ENCODE measurements at regions not wholly inside any gene's neighbourhood (a gene's known extent, or its start where the extent isn't known, plus 50 kb on each side); places are given as distances from the start of the nearest gene placed in this dataset.

DNA sequence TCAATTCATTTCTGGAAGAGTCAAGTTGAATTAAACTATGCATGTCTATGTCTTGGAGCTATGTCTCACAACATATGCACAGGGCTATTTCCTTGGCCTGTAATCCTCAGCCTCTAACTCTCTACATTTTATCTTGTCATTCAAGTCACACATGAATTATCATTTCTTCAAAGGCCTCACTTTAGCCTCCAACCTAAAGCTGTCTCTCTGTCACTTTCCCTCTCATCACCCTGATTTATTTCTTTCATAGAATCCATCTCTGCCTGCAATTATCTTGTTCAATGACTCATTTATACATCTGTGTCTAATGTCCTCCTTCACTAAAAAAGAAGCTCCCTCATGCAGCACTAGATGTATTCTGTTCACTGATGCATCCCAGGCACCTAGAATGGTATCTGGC lies 614.2 kb upstream of the REG3G start:
- Histone ChIP-seq H3K4me3 (ENCODE audit: low read length, poor library complexity, severe bottlenecking) (no peak overlapping the region), H3K9me3 (ENCODE audit: insufficient read depth, low read depth, low read length) (no peaks in the 10 kb centered on the region), H3K4me1 (ENCODE audit: insufficient read depth, low read length, poor library complexity, severe bottlenecking) (no peaks in the 10 kb centered on the region), H3K27me3 (ENCODE audit: insufficient read depth, low read length, poor library complexity, severe bottlenecking) (no peaks in the 10 kb centered on the region), H3F3A (ENCODE audit: low read depth) (no peaks in the 10 kb centered on the region), H3K79me2 (ENCODE audit: insufficient read depth, low read length) (no peaks in the 10 kb centered on the region), H4K20me1 (ENCODE audit: insufficient read depth, low read length, poor library complexity, severe bottlenecking) (no peaks in the 10 kb centered on the region), H3K36me3 (ENCODE audit: insufficient read depth, low read length) (no peaks in the 10 kb centered on the region), H3K4me2 (ENCODE audit: low read depth, low read length, poor library complexity, severe bottlenecking) (no peak overlapping the region), H3K9me2 (replicated peaks; ENCODE audit: low read depth, low read length) (no peaks in the 10 kb centered on the region), H2AFZ (ENCODE audit: low read length) (no peak overlapping the region), H3K9ac (ENCODE audit: low read depth, low read length, poor library complexity, severe bottlenecking) (no peak overlapping the region)
- no peak for TF ChIP-seq CTCF (conservative IDR thresholded peaks at IDR 0.05; ENCODE audit: low read length)
- no peak for TF ChIP-seq EZH2phosphoT487 (IDR thresholded peaks at IDR 0.05; ENCODE audit: borderline replicate concordance)

DNA sequence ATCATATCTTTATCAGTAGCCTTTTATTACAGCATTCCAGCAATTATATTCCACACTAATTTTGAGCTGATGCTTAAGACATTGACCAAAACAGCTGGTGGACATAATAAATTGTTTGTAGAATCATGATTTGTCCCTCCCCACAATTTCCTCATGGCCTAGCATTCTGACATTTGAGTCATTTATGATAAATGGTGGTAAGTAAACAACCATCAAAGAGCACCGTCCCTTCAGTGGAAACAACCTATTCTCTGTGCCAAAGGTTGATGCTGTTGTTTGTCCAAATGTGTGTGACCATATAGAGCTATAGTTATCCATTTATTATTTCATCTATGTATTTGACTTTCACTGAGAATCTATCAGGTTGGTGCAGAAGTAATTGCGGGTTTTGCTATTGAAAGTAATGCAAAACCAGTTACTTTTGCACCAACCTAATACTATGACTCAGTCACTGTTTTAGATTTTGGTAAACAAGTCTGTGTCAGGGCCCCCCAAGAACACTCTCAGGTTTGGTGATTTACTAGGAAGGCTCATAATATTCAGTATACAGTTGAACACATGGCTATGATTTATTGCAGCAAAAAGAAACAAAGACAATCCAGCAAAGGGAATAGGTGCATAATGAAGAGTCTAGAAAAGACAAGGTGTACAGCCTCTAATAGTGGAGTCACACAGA lies 608.7 kb upstream of the REG3G start:
- Histone ChIP-seq H3K79me2 (ENCODE audit: insufficient read depth, low read length) (no peaks in the 10 kb centered on the region), H3K36me3 (ENCODE audit: insufficient read depth, low read length) (no peaks in the 10 kb centered on the region), H3K4me2 (ENCODE audit: low read depth, low read length, poor library complexity, severe bottlenecking) (no peak overlapping the region), H3K9me2 (replicated peaks; ENCODE audit: low read depth, low read length) (no peaks in the 10 kb centered on the region), H3K9ac (ENCODE audit: low read depth, low read length, poor library complexity, severe bottlenecking) (no peak overlapping the region), H3K9me3 (ENCODE audit: insufficient read depth, low read depth, low read length) (no peaks in the 10 kb centered on the region), H3K4me1 (ENCODE audit: insufficient read depth, low read length, poor library complexity, severe bottlenecking) (no peaks in the 10 kb centered on the region), H3K27me3 (ENCODE audit: insufficient read depth, low read length, poor library complexity, severe bottlenecking) (no peaks in the 10 kb centered on the region), H3F3A (ENCODE audit: low read depth) (no peaks in the 10 kb centered on the region), H2AFZ (ENCODE audit: low read length) (no peak overlapping the region), H3K4me3 (ENCODE audit: low read length, poor library complexity, severe bottlenecking) (no peak overlapping the region), H4K20me1 (ENCODE audit: insufficient read depth, low read length, poor library complexity, severe bottlenecking) (no peaks in the 10 kb centered on the region)
- TF ChIP-seq CTCF (conservative IDR thresholded peaks at IDR 0.05; ENCODE audit: low read length) (no peak), EZH2phosphoT487 (IDR thresholded peaks at IDR 0.05; ENCODE audit: borderline replicate concordance) (no peak)

DNA sequence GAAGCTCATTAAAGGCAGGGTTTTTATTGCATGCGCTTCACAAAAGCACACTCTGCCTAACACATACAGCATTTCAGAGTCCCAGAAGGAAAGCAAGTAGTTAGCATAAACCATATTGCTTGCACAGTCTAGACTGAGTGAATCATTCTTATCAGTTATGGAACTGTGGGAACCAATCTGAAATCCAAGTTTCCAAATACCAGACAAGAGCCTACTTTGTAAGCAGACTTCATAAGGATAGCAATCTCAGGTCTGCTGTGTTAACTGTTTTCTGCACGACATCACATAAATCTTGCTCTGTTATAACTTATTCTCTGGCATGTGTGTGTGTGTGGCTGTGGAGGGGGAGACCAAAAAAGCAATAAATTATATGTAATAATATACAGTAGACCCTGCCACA lies 608.1 kb upstream of the REG3G start:
- Histone ChIP-seq H3K4me2 (ENCODE audit: low read depth, low read length, poor library complexity, severe bottlenecking) (no peak overlapping the region), H3F3A (ENCODE audit: low read depth) (no peaks in the 10 kb centered on the region), H3K9ac (ENCODE audit: low read depth, low read length, poor library complexity, severe bottlenecking) (no peak overlapping the region), H3K27me3 (ENCODE audit: insufficient read depth, low read length, poor library complexity, severe bottlenecking) (no peaks in the 10 kb centered on the region), H4K20me1 (ENCODE audit: insufficient read depth, low read length, poor library complexity, severe bottlenecking) (no peaks in the 10 kb centered on the region), H3K4me1 (ENCODE audit: insufficient read depth, low read length, poor library complexity, severe bottlenecking) (no peaks in the 10 kb centered on the region), H3K79me2 (ENCODE audit: insufficient read depth, low read length) (no peaks in the 10 kb centered on the region), H3K4me3 (ENCODE audit: low read length, poor library complexity, severe bottlenecking) (no peak overlapping the region), H2AFZ (ENCODE audit: low read length) (no peak overlapping the region), H3K9me3 (ENCODE audit: insufficient read depth, low read depth, low read length) (no peaks in the 10 kb centered on the region), H3K36me3 (ENCODE audit: insufficient read depth, low read length) (no peaks in the 10 kb centered on the region), H3K9me2 (replicated peaks; ENCODE audit: low read depth, low read length) (no peaks in the 10 kb centered on the region)
- TF ChIP-seq EZH2phosphoT487 (IDR thresholded peaks at IDR 0.05; ENCODE audit: borderline replicate concordance), result no peak
- no peak for TF ChIP-seq CTCF (conservative IDR thresholded peaks at IDR 0.05; ENCODE audit: low read length)

Data from Loucy (cell line).